ENCODE measurements at regions not wholly inside any gene's neighbourhood (a gene's known extent, or its start where the extent isn't known, plus 50 kb on each side); places are given as distances from the start of the nearest gene placed in this dataset.

DNA sequence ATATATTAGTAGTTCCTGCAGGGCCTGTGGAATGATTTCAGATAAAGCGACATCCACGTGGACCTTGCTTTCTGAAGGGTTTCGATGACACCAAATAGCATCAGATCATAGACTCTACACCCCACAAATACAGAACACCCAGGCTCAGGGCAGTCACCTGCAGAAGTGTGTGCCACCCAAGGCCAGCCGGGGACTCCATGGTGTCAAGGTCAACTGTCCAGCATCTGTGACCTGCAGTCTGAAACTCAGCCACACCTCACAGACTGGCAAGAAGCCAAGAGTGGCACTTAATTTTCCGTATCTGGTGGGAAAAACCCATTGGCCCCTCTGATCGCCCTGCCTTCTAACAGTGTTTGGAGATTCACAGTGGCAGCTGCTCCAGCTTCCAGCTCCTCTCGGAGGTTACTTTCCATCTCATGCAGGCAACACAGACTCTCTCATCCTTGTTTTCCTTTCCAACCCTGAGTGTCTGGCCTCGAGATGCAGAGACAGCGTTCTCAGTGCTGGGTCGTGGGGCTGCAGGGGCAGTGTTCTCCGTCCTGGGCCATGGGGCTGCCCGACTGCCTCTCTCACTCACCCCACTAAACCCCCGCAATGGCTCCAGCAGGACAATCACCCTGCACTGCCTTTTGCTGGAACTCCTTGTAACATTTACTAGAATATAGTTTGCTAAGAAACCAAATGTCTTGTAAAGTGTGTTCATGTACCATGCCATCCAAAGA is 221.9 kb downstream of the IRX2 start:
- DNase-seq: no peak

GRCh38 chr5:2525351-2525750 is 226.1 kb downstream of the IRX2 start:
- no peak for DNase-seq

- no peak for DNase-seq
These were observed 226.9 kb downstream of the IRX2 start for GRCh38 chr5:2524620-2525019.

GRCh38 chr5:2523180-2523579 is 228.3 kb downstream of the IRX2 start:
- DNase-seq: no peak

- no peak for DNase-seq
These were observed 229.1 kb downstream of the IRX2 start for GRCh38 chr5:2522372-2522771.

DNA sequence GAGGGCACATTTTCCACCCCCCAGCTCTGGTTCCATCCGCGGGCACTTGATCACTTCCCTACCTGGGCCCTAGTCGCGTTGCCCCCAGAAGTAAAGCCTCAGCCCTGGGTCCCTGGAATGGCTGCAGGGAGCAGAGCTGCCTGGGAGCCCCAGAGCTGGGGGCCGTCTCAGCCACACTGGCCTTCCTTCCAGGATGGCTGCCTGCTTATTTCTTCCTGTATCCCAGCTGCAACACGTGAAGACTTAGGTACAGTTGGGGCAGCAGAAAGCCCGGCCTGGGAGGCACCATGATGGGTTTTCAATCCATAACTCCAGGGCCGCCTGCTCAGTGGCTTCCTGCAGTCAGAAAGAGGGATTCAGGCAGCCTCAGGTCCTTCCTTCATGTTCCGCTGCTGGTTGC is 232.3 kb downstream of the IRX2 start:
- DNase-seq: no peak

DNA sequence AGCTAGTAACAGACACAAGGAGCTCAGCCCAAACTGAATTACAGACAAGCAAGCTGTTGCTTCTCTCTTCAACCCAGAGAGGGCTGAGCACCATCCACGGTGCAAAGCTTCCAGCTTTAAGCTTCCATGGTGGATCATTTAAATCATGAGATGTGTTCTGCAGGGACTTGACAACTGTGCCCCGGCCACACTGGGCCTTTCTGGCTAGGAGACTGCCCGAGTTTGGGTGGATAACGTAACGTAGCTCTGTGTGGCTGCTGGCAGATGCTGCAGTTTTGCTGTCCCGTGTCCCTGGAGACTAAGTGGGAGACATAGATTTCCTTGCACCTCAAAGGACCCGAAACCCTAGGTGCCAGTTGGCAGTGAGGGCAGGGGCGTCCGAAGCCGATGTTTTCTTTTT is 234.0 kb downstream of the IRX2 start:
- DNase-seq: no peak

GRCh38 chr5:2515180-2515764 is 236.2 kb downstream of the IRX2 start:
- no peak for DNase-seq

- DNase-seq: no peak
These were observed 237.0 kb downstream of the IRX2 start for GRCh38 chr5:2514484-2514883.

DNA sequence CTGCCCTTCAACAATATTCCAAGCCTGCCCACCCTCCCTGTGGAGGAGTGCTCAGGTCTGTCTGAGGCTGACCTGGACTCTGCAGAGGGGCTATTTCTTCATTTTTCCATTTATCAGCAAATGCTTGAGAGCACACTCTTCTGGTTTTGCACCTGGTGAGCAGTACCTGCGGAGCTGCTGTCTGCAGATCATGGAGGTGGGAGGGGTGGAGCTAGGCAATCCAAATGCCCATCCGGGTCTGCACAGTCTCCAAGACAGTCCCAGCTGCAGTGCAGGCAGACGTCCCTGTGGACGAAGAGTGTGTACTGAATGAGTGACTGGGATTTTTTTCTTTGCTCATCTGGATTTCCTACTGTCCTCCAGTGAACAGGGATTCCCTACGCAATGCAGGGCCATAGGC is 239.8 kb downstream of the IRX2 start:
- DNase-seq: no peak

- DNase-seq: no peak
These were observed 240.4 kb downstream of the IRX2 start for GRCh38 chr5:2511126-2511525.

DNA sequence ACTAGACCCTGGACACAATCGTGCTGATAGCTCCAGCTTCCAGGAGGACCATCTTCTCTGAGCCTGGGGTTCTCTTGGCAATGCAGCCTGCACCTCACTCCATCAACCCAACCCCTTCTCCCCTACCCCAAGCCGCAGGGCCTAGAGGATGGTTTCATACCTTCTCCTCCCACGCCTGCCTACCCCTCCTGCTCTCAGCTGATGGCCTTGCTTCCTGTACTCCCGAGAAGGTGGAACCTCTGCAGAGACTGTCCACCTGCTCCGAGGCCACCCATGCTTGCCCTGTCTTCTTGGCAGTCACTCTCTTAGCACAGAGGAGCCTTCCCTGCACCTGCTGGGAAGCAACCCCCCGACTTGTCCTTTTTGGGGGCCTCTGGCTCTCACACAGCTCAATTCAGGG is 241.9 kb downstream of the IRX2 start:
- DNase-seq: no peak

- DNase-seq: no peak
These were observed 243.0 kb downstream of the IRX2 start for GRCh38 chr5:2508514-2508913.

GRCh38 chr5:2507611-2508010 is 243.9 kb downstream of the IRX2 start:
- DNase-seq: no peak

DNA sequence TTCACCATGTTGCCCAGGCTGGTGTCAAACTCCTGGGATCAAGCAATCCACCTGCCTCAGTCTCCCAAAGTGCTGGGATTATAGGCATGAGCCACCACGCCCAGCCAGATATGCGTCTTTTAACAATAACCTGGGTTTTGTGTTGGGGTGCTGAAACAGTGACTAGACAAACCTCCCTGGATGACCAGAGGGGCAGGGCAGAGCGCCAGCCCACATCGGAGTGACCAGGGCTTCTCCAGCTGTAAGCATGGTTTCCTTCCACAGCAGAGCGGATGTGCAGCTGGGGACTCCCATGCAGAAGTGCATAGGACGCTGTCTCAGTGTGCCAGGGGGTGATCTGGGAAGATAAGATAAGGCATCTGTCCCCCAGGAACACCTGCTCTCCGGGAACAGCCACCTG is 244.9 kb downstream of the IRX2 start:
- no peak for DNase-seq

DNA sequence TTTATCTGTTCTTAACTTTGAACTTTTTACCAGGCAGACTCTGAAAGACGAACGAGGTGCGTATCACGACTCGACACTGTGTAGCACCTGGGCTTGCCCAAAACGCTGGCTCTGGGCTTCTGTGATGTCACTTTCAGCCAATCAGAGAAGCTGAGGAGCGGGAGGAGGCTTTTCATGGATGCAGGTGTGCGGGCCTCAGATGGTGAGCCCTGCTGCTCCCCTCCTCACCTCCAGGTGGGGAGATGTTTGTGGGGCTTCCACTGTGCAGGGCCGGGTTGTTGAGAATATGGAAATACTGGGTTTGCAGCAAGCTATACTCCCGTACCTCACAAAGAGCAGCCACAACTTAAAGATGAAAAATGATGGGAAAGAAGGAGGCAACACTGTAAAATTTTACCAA is 246.3 kb downstream of the IRX2 start:
- no peak for DNase-seq

- DNase-seq: no peak
These were observed 248.4 kb downstream of the IRX2 start for GRCh38 chr5:2502970-2503594.

GRCh38 chr5:2499917-2500316 is 251.6 kb downstream of the IRX2 start:
- no peak for DNase-seq

DNA sequence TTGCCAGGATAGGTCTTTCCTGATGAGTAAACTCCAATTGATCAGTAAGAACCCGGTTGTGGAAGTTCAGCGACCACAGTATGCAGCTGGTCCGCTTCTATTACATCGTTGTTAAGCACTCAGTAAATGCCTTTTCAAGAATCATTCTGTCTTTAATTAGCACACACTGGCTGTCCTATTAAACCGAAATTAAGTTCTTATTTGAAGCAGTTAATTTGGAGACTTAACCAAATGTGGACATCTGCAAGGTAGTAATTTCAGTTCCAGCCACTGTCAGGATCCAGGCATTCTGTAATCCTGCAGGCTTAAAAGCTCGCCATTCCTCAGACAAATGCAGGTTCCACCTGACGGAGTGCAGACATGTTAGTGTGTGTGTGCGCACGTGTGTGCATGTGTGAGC is 254.6 kb downstream of the IRX2 start:
- DNase-seq: no peak

DNA sequence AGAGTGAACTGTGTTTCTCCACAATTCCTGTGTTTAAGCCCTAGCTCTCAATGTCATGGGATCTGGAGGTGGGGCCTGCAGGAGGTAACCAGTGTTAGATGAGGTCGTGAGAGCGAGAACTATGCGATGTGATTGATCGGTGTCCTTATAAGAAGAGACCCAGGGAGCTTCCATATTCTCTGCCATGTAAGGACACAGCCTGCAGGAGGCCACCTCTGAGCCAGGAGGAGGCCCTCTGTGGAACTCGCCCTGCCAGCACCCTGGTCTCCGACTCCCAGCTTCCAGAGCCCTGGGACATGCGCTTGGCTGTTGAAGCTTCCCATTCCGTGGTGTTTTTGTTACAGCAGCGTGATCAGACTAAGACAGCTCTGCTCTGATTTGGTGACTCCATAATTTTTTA is 255.4 kb downstream of the IRX2 start:
- no peak for DNase-seq

GRCh38 chr5:2493356-2493755 is 258.1 kb downstream of the IRX2 start:
- DNase-seq: no peak

GRCh38 chr5:2492476-2492875 is 259.0 kb downstream of the IRX2 start:
- DNase-seq: no peak

GRCh38 chr5:2491846-2492245 is 259.6 kb downstream of the IRX2 start:
- no peak for DNase-seq

- DNase-seq: no peak
These were observed 262.2 kb downstream of the IRX2 start for GRCh38 chr5:2489306-2489705.

- DNase-seq: no peak
These were observed 262.9 kb downstream of the IRX2 start for GRCh38 chr5:2488593-2488992.

Data from NCI-H2227 treated with DMSO at 0.1 percent for 48 hours (cell line).